ENCODE measurements at regions not wholly inside any gene's neighbourhood (a gene's known extent, or its start where the extent isn't known, plus 50 kb on each side); places are given as distances from the start of the nearest gene placed in this dataset.

GRCh38 chr16:65469116-65469515, 347.3 kb upstream of the CDH11 start:
- no peak for DNase-seq
- in situ Hi-C loops (cut with MboI; ENCODE audit: low pct_unique_long_range_greater_than_20kb, low sequenced_read_pairs) = no loop called here

- DNase-seq = no peak
- in situ Hi-C loops (cut with MboI; ENCODE audit: low pct_unique_long_range_greater_than_20kb, low sequenced_read_pairs) = no loop called here
Observed at GRCh38 chr16:65468133-65468532, 346.3 kb upstream of the CDH11 start.

- in situ Hi-C loops (cut with MboI; ENCODE audit: low pct_unique_long_range_greater_than_20kb, low sequenced_read_pairs) = no loop called here
- no peak for DNase-seq
Observed at GRCh38 chr16:65463652-65464260, 341.9 kb upstream of the CDH11 start.

GRCh38 chr16:65457084-65457483, 335.2 kb upstream of the CDH11 start:
- no peak for DNase-seq
- in situ Hi-C loops (cut with MboI; ENCODE audit: low pct_unique_long_range_greater_than_20kb, low sequenced_read_pairs) = no loop called here

- in situ Hi-C loops (cut with MboI; ENCODE audit: low pct_unique_long_range_greater_than_20kb, low sequenced_read_pairs) = no loop called here
- no peak for DNase-seq
Observed at GRCh38 chr16:65455761-65456160, 333.9 kb upstream of the CDH11 start.

GRCh38 chr16:65453646-65454045, 331.8 kb upstream of the CDH11 start:
- DNase-seq = no peak
- in situ Hi-C loops (cut with MboI; ENCODE audit: low pct_unique_long_range_greater_than_20kb, low sequenced_read_pairs) = no loop called here

- DNase-seq = no peak
- in situ Hi-C loops (cut with MboI; ENCODE audit: low pct_unique_long_range_greater_than_20kb, low sequenced_read_pairs) = no loop called here
Observed at GRCh38 chr16:65449526-65449925, 327.7 kb upstream of the CDH11 start.

GRCh38 chr16:65446427-65446826, 324.6 kb upstream of the CDH11 start:
- in situ Hi-C loops (cut with MboI; ENCODE audit: low pct_unique_long_range_greater_than_20kb, low sequenced_read_pairs) = no loop called here
- DNase-seq = no peak

GRCh38 chr16:65445313-65446260, 323.7 kb upstream of the CDH11 start:
- no peak for DNase-seq
- in situ Hi-C loops (cut with MboI; ENCODE audit: low pct_unique_long_range_greater_than_20kb, low sequenced_read_pairs) = no loop called here

- DNase-seq = no peak
- in situ Hi-C loops (cut with MboI; ENCODE audit: low pct_unique_long_range_greater_than_20kb, low sequenced_read_pairs) = no loop called here
Observed at GRCh38 chr16:65441501-65441900, 319.6 kb upstream of the CDH11 start.

- no peak for DNase-seq
- in situ Hi-C loops (cut with MboI; ENCODE audit: low pct_unique_long_range_greater_than_20kb, low sequenced_read_pairs) = no loop called here
Observed at GRCh38 chr16:65429504-65430181, 307.8 kb upstream of the CDH11 start.

GRCh38 chr16:65426484-65426883, 304.6 kb upstream of the CDH11 start:
- no peak for DNase-seq
- in situ Hi-C loops (cut with MboI; ENCODE audit: low pct_unique_long_range_greater_than_20kb, low sequenced_read_pairs) = no loop called here

GRCh38 chr16:65422934-65423333, 301.1 kb upstream of the CDH11 start:
- no peak for DNase-seq
- in situ Hi-C loops (cut with MboI; ENCODE audit: low pct_unique_long_range_greater_than_20kb, low sequenced_read_pairs) = no loop called here

- no peak for DNase-seq
Observed at GRCh38 chr16:65421596-65421995, 299.7 kb upstream of the CDH11 start.

GRCh38 chr16:65418435-65418834, 296.6 kb upstream of the CDH11 start:
- in situ Hi-C loops (cut with MboI; ENCODE audit: low pct_unique_long_range_greater_than_20kb, low sequenced_read_pairs) = no loop called here

More at GRCh38 chr16:65421596-65421995, 299.7 kb upstream of the CDH11 start:
- in situ Hi-C loops (cut with MboI; ENCODE audit: low pct_unique_long_range_greater_than_20kb, low sequenced_read_pairs) = no loop called here

GRCh38 chr16:65415460-65415859, 293.6 kb upstream of the CDH11 start:
- no peak for DNase-seq
- in situ Hi-C loops (cut with MboI; ENCODE audit: low pct_unique_long_range_greater_than_20kb, low sequenced_read_pairs) = no loop called here

More at GRCh38 chr16:65418435-65418834, 296.6 kb upstream of the CDH11 start:
- DNase-seq = no peak

- DNase-seq = no peak
- in situ Hi-C loops (cut with MboI; ENCODE audit: low pct_unique_long_range_greater_than_20kb, low sequenced_read_pairs) = no loop called here
Observed at GRCh38 chr16:65414284-65414984, 292.6 kb upstream of the CDH11 start.

GRCh38 chr16:65413861-65414260, 292.0 kb upstream of the CDH11 start:
- DNase-seq = no peak
- in situ Hi-C loops (cut with MboI; ENCODE audit: low pct_unique_long_range_greater_than_20kb, low sequenced_read_pairs) = no loop called here

- in situ Hi-C loops (cut with MboI; ENCODE audit: low pct_unique_long_range_greater_than_20kb, low sequenced_read_pairs) = no loop called here
- DNase-seq = no peak
Observed at GRCh38 chr16:65410801-65411200, 288.9 kb upstream of the CDH11 start.
